ENCODE measurements at regions not wholly inside any gene's neighbourhood (a gene's known extent, or its start where the extent isn't known, plus 50 kb on each side); places are given as distances from the start of the nearest gene placed in this dataset.

DNA sequence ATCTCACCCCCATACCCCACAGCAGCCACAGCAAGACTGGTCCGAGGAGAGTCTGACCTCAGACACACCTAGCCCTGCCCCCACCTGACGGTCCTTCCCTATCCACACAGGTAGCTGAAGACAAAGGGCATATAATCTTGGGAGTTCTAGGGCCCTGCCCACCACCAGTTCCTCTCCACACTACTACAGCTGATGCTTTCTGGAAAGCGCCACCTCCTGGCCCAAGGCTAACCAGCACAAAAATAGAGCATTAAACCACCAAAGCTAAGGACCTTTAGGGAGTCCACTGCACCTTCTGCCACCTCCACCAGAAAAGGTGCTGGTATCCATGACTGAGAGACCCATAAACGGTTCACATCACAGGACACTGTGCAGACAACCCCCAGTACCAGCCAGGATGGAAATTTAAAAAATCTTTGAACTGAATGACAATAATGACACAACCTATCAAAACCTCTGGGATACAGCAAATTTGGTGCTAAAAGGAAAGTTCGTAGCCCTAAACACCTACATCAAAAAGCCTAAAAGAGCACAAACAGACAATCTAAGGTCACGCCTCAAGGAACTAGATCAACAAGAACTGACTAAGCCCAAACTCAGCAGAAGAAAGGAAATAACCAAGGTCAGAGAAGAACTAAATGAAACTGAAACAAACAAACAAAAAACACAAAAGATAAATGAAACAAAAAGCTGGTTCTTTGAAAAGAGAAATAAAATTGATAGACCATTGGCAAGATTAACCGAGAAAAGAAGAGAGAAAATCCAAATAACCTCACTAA is 122.1 kb upstream of the TPRG1 start:
- no peak for DNase-seq

DNA sequence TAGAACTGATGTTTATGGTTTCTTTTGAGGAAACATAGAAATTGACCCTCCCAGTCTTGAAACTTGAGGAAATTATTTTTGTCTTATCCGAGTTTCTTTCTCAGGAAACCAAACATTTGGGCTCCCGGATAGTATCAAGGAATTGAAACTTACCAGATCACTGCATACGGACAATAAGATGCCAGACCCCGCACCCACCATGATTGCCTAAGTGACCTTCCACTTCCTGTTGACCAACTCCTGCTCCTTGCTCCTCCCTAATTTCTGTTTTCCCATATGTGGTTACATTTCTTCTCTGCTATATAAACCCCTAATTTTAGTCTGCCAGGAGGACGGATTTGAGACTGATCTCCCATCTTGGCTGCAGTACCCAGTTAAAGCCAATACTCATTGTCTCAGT is 118.4 kb upstream of the TPRG1 start:
- no peak for DNase-seq

DNA sequence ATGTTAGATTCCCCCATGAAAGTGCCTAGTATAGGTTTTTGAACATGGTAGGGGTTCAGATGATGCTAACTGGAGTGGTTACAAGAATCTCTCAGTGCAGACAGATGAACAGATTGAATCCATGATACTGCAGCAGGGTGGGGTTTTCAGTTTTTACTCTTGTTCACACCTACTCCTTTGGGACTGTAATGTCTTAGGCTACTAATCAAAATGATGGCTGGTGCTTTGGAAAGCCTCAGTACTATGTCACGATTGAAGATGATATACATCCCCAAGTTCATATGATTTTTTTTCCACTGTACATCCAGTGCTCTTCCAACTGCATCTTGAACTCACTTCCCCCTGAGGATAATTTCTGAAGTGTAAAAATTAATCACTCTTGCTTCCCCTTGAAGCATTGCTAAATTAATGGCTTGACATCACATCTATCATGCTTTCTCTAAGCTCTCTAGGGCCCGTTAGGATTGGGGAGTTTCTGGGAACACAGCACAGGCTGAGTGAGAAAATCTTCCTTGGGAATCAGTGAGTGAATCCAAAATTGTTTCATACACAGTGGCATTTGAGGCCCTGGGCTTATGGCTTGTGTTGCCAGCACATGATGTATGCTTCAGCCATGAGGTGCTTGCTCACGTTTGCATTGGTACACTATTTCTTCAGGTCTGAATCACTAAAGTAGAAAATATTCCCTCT is 115.0 kb upstream of the TPRG1 start:
- no peak for DNase-seq

DNA sequence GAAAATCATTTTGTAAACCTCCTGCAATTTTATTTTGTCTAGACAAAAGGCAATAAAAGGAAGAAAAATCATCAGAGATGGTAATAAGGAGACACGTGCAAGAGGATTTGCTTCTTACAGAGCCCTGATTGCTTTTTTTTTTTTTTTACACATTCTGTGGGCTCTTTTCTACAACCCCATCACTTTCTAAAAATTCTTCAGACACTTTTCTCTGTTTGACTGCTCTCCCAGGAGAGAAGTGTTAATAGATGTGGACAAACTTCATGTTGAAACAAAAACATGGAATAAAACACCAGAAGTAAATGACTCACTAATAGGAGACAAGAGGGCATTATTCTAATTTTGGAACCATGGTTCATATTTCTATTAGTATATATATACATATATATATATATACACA is 114.4 kb upstream of the TPRG1 start:
- DNase-seq, result no peak

DNA sequence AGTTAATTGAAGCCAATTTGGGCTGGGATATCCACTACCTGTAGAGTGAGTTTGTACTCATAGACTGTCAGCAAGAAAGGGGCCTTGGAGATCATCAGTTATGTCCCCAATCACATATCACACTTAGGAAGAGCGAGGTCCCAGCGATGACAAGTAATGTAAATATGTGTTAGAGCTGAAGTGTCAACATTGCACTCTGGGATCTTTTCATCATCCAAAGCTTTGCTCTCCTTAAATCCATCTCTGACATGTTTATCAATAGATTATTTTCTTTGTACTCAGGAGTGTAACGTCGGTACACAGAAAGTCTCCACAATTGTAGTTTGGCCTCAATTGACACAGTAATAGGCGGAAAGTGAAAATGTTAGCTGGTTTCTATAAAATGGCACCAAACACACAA is 113.7 kb upstream of the TPRG1 start:
- no peak for DNase-seq

DNA sequence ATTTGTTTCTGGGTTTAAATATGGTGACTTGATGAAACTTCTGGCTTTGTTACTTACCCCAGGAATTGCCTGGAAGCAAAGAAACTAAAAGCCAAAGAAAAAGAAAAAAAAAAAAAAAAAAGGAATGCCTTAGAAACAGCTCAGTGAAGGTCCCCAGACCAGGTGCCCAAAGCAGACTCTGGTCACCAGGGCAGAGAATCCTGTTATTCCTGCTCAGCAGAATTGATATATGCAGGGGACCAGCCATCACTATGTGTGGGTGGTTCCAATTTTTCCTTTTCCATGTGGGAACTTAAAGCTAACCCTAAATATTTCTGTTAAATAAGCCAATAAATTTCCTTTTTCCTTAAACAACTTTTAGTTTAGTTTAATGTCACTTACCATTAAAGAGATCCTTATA is 100.8 kb upstream of the TPRG1 start:
- DNase-seq, result no peak

DNA sequence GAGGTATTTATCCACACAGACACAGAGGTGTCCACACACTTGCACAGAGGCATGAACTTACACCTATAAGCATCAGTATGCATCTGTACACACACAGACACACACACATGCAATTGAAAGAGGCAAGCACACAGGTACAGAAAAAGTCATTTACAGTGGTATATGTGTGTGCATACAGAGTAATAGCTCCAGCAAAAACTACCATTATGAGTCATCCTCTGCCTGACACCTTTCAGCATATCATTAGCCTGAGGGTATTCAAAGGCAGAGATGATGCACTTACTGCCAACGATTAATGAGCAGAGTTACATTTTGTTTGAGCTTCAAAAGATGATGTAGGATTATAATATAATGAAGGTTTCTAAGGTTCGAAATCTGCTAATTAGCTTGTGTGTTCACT is 100.3 kb upstream of the TPRG1 start:
- DNase-seq, result no peak

DNA sequence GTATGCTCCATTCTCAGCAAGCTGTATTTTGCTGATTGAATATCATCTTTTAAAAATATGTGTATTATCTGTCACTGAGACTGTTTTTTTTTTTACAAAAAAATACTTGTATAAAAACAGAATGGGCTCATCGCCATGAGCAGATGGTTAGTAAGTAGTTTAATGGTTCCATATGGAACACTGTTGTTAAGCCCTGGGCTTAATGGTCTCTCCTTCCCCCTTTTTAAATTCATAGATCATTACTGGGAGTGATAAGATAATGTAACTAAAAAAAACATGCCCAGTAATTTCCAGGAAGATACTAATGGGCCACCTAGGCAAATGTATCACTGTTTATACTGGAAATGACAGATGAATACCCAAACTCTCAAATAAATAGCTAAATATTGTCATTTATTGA is 95.3 kb upstream of the TPRG1 start:
- no peak for DNase-seq

DNA sequence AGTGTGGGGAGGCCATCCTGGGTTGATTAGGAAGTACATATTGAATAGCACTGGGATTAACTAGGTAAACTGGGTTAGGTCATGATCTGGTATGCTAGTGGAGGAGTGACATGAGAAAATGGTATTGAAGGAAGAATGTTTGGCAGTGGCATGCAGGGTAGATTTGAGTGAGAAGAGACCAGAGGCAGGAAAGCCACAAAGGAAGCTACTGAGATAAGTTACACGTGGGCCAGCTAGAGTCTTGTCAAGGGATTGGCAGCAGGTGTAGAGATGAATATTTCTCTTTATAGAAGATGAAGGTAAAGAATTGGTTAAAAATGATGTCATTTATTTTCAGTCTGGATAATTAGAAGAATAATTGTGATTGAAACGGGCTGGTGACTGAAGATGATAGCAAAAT is 91.0 kb upstream of the TPRG1 start:
- no peak for DNase-seq

DNA sequence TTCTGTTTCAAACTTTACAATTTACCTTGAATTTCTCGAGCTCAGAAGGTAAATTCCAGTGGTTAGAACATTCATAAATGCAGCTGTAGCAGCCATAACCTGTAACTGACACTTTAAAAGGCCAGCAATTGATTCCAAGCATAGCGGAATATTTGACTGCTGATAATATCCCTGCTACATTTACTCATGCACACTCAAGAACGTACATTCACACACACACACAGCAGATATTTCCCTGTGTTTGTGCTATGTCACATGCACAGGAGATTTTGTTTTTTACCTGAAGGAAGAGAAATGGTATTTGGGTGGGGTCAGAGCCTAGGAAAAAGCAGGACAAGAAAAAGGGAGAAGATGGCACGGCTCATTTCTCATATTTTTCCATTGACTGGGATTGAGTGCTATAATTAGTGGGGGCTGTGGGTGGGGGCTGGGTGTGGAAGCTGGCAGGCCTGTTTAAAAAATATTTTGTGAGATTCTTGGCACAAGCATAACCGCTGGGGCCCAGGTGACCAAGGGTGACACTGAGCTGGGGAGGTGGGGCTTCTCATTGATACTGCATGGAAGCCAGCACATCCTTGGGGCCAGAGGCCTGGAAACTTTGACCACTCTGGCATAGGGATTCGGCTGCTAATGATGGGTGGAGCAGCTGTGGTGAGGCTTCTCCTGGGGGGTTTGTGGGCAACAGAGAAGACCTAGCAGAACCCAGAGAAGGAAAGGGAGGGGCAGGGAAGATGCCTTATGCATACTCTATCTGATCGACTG is 88.9 kb upstream of the TPRG1 start:
- no peak for DNase-seq

DNA sequence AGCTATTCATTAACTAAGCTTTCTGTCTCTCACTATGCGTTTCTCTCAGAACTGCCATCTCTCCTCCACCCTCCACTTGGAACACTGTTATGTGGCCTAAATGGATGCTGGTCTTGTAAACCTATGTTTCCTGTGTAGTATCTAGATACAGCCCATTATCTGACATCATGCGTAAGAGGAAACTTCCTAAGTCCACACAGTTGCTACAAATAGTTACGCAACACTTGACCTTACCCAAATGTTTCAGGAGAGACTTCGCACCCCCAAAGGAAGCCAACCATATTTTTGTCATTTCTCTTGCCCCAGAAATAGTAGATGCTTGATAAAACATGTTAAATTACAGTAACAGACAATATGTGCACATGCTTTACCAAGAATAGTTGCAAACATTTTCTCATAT is 87.2 kb upstream of the TPRG1 start:
- no peak for DNase-seq

DNA sequence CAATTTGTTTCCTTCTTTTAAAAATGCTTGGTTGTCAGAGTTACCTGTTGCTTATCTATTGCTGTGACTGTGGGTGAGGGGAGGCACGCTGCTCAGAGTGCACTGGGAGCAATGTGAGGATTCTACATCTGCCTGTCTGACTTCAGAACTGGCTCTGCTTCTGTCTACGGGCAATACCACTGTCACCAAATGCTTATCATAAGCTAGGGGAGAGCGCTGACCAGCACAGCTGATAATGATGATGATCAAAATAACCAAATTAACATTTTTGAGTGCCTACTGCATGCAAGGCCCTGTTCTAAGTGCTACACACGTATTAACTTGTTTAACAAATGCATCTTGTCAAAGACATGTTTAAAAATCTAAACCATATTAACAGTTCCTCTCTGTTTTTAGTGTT is 79.2 kb upstream of the TPRG1 start:
- no peak for DNase-seq

DNA sequence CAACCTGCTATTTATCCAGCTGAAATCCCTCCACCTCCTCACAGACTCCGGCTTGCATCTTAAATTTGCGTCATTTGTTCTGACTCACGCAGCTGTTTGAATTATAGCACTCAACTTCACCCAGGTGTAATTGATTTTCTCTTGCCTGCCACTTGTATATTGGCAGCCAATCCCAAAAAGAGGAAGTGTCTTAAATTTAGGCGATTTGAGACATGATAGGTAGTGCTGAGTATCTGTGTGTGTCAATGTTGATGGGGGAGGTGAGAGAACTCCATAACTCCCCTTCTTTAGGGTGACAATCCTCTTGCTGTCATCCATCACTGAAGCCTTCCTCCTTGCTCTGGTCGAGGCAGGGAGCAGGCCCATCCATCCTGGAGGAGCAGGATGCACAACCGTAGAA is 77.2 kb upstream of the TPRG1 start:
- DNase-seq, result no peak

DNA sequence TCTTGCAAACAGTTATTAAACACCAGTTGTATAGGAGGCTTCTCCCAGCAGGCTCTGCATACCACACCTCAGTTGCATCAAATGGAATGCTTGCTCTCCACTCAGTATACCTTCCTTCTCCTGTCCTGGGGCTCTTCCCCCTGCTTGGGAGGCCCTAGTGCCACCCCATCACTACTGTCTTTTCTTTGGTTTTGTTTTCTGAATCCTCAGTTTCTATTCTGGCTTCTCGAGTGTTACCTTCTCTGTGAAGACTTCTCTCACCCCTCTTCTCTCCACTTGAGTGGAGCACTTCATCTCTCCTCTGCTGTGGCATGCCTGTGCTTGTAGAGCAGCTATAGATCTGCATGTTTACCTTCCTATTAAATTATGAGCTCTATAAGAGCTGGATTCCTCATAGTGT is 75.7 kb upstream of the TPRG1 start:
- no peak for DNase-seq

DNA sequence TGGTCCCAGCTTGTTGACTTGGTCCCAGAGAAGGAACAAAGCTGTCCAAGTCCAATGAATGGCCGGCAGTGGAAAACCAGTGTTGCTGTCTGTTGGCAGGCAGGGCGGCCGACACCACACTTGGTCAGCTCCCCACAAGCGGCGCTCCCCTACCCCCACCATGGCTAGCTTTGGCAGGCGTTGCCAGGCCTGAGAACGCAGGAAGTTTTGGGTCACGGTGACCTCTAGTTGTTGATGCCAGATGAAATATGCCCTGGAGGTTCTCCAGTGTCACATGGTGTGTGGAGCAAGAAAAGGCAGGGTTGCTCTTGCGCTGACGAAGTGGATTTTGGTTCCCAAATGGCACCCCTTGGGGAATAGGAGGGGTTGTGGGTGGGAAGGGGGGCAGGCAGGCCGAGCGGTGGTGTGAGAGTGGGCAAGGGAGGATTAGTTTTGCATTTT is 72.7 kb upstream of the TPRG1 start:
- DNase-seq, result no peak

DNA sequence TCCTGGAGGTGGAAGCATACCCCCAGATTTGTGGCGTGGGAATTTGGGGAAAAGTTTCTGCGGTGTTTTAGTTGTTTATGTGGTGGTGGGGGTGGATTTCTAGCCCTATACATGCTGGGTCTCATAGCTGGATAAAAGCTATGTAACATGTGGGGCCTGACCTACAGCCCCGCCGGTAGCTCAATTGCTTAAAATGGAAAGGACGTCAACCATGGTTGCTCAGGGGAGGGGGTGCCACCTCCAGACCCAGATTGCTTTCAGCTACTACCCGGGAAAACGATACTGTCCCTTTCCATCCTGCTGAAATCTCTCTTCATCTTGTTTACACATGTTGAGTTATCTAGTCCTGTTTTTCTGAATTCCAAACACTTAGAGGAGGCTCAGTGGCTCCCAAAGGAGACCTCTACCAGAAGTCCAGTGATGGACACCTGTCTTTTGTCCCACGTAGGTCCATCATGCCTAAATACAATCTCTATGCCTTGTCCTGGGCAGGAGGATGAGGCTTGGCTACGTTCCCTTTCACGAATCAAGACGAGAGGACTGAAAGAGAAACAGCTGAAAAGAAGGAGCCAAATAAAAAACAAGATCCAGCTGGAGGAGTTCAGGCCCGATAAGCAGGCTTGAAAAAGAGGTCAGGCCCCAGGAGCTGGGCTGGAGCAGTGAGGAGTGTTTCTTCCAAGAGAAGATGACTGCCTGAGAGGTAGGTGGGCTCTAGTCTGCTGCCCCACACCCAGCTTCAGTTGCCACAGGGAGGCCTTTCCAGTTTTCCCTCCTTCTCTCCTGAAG is 72.1 kb upstream of the TPRG1 start:
- no peak for DNase-seq

DNA sequence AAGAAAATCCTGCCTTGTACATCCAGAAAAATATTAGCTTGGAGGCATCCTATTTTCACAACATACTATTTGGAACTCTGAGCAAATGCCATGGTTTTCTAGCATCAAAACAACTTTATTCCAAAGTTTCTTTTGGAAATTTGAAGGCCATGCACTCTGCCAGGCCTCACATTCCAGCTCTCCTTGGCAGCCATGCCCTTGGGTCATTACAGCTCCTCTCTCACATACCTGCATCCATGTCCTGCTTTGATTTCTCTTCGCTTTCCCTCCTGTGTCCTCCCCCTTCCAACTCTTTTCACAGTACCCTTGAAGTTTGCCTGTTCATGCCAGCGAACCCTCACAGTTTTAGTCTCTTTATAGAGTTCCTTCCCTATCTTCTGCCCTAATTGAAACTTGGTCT is 70.9 kb upstream of the TPRG1 start:
- no peak for DNase-seq

DNA sequence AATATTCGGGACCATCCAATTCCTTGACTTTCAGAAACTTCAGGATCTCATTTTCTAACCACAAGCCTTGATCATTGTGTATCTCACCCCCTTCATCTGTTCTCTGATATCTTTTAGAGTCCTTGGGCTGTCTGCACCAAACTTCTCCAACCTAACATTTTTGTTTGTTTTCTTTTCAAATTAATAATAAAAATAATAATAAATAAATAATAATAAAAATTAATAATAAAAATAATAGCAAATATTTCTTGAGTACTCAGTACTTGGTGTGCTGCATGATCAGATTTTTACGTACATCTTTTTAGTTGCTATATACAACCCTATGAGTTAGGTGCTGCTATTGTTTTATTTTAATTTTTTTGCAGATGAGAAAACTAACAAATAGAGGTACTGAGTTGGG is 70.2 kb upstream of the TPRG1 start:
- DNase-seq, result no peak

DNA sequence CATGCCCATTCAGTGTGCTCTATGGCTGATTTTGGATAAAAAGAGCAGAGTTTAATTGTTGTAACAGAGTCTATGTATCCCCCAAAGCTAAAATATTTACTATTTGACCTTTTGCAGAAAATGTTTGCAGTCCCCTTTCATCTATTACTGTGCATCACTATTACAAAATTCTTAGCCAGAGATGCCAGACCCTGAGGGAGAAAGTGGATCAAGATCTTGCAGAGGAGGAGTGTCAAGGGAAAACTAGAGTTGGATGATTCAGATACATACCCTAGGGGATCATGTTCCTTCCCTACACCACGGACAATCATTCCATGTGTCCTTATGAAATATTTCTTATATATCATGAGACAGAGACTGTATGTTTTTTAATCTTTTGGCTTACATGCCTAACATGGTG is 68.6 kb upstream of the TPRG1 start:
- no peak for DNase-seq

DNA sequence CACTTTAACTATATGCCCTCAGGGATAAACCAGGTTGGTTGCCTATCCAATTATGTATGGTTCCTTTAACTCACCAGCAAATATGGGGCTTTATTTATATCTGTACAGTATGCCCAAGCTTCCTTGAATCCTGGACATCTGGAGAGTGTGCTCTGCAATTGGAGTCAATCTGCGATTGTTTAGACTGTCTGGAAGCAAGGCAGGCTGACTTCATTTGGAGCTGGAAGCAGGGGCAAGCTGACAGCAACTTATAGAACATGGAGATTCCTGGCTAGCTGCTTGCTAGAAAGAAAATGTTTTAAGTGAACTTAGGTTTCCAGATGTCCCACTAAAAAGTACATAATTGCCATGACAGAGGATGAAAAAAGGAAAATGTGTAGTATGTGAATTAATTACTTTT is 63.7 kb upstream of the TPRG1 start:
- no peak for DNase-seq

DNA sequence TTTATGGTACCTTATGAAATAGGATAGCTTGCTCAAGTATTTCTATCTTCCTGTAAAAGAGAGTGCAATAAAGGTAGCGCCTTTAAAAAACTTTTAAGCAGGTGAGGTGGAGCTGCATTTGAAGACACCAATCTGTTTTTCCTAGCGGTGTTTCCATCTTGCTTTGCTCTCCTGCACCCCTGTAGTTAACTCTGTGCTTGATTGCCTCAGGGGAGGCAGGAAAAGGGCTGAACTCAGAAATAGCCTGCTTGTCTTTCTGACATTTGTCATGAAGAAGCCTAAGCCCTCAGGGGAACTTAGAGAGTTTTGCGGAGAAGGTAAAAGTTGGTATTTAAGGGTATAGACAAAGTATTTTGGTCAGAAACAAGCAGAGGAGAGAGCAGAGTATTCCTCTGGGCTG is 63.0 kb upstream of the TPRG1 start:
- DNase-seq, result no peak

DNA sequence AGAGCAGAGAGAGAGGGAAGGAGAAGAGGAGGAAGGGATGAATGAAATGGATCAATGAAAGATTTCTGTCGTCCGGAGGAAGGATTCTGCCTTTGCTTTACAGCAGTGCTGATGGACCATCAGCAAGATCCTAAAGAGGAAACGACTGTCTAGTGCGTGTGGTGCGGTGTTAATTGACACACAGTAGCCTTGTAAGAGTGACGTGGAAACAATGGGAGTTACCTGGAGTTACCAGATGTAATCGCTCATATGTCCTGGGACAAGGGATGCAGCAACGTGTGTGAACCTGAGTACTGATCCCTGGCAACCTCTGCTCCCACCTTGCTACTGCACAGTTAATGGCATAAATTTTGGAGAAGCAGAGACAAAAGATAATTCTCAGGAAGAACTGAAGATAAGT is 62.6 kb upstream of the TPRG1 start:
- no peak for DNase-seq

DNA sequence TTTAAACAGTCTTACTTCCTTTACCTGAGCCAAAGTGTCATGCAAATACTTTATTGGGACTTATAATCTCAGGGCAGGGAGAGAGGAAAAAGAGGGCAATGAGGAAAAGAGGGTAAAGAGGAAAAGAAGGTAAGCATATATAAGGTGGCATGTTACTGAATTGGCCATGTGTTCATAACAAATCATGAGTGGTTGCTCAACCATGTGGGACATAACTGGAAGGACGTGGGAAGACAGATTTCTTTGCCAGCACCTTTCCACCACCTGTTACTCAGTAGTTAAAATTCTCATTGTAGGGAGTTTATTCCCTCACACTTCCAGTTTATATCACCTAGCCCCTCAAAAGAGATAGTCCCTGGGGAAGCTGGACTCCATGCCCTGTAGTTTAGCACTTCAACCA is 54.7 kb upstream of the TPRG1 start:
- DNase-seq, result no peak
